ENCODE measurements at regions not wholly inside any gene's neighbourhood (a gene's known extent, or its start where the extent isn't known, plus 50 kb on each side); places are given as distances from the start of the nearest gene placed in this dataset.
"Not testable (repeated sequence)": the region's sequence is repeated elsewhere in the genome, so short reads cannot be mapped to it uniquely, and the experiment has no call there.

DNA sequence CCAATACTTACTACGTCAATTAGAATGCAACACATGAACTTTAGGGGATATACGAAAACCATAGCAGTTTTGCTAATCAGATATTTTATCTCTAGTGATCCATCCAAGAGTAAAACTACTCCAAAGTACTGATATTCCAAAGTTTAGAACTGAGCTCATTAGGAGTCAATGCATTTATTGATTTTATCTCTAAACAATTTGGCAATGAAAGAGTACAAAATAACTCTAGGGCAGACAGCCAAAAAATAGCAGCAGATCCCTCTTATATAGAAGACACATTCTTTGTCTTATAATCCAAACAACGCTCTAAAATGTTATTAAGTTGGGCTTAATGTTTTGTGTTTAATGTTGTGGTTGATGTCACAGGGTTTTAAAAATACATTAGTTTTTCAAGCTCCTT, 923.9 kb upstream of the MAN1A1 start:
- WGBS, 2 donors, result 88 to 93% methylated on average over 3 of the region's 3 CpGs

DNA sequence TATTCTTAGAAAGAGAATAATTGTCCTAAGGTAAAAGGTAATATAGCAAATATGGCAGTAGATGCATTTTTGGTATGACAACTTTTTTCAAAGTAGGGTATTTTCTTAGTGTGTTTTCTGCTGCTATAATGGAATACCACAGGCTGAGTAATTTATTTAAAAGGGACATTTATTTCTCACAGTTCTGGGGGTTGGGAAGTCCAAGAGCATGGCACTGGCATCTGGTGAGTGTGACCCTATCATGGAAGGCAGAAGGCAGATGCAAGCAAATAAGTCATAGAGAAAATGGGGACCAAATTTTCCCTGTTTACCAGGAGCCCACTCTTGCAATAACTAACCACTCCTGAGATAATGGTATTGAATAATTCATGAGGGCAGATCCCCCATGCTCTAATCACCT, 922.5 kb upstream of the MAN1A1 start:
- Histone ChIP-seq H3K27me3 (no peaks in the 10 kb centered on the region), H3K27ac (no peak overlapping the region), H3K4me1 (no peaks in the 10 kb centered on the region), H3K9me3 (no peaks in the 10 kb centered on the region), H3K4me3 (replicated peaks in 1 of 3) (no peak overlapping the region), H3K36me3 (no peaks in the 10 kb centered on the region)
- intact Hi-C loops (cut with DNase I), result no loop called here
- TF ChIP-seq, protein P1, sequence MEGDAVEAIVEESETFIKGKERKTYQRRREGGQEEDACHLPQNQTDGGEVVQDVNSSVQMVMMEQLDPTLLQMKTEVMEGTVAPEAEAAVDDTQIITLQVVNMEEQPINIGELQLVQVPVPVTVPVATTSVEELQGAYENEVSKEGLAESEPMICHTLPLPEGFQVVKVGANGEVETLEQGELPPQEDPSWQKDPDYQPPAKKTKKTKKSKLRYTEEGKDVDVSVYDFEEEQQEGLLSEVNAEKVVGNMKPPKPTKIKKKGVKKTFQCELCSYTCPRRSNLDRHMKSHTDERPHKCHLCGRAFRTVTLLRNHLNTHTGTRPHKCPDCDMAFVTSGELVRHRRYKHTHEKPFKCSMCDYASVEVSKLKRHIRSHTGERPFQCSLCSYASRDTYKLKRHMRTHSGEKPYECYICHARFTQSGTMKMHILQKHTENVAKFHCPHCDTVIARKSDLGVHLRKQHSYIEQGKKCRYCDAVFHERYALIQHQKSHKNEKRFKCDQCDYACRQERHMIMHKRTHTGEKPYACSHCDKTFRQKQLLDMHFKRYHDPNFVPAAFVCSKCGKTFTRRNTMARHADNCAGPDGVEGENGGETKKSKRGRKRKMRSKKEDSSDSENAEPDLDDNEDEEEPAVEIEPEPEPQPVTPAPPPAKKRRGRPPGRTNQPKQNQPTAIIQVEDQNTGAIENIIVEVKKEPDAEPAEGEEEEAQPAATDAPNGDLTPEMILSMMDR (IDR thresholded peaks at IDR 0.05), result no peak
- no peak for TF ChIP-seq POLR2A (IDR thresholded peaks at IDR 0.05)
- DNase-seq, result no peak

More for the DNA sequence above, 923.9 kb upstream of the MAN1A1 start:
- intact Hi-C loops (cut with DNase I), result no loop called here
- TF ChIP-seq, protein P1 (IDR thresholded peaks at IDR 0.05), result no peak
- TF ChIP-seq POLR2A (IDR thresholded peaks at IDR 0.05), result no peak
- Histone ChIP-seq H3K9me3 (no peaks in the 10 kb centered on the region), H3K27me3 (no peaks in the 10 kb centered on the region), H3K27ac (no peak overlapping the region), H3K36me3 (no peaks in the 10 kb centered on the region), H3K4me1 (no peaks in the 10 kb centered on the region), H3K4me3 (replicated peaks in 1 of 3) (no peak overlapping the region)
- no peak for DNase-seq

DNA sequence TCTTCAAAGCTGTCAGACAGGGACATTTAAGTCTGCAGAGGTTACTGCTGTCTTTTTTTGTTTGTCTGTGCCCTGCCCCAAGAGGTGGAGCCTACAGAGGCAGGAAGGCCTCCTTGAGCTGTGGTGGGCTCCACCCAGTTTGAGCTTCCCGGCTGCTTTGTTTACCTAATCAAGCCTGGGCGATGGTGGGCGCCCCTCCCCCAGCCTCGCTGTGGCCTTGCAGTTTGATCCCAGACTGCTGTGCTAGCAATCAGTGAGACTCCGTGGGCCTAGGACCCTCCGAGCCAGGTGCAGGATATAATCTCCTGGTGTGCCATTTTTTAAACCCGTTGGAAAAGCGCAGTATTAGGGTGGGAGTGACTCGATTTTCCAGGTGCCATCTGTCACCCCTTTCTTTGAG, 918.7 kb upstream of the MAN1A1 start:
- H3K36me3 ChIP-seq; DNase-seq; intact Hi-C loops (cut with DNase I); H3K27ac ChIP-seq; H3K4me1 ChIP-seq; H3K27me3 ChIP-seq; H3K9me3 ChIP-seq; H3K4me3 ChIP-seq (replicated peaks in 1 of 3): not testable (repeated sequence)
- 93 to 100% methylated on average over 3 to 7 of the region's 9 CpGs for WGBS, 2 donors

GRCh38 chr6:120262354-120262753, 912.8 kb upstream of the MAN1A1 start:
- no peak for TF ChIP-seq POLR2A (IDR thresholded peaks at IDR 0.05)
- TF ChIP-seq, protein P1 (IDR thresholded peaks at IDR 0.05), result no peak
- Histone ChIP-seq H3K4me1 (no peaks in the 10 kb centered on the region), H3K4me3 (replicated peaks in 1 of 3) (no peak overlapping the region), H3K9me3 (no peaks in the 10 kb centered on the region), H3K27me3 (no peaks in the 10 kb centered on the region), H3K27ac (no peak overlapping the region), H3K36me3 (no peaks in the 10 kb centered on the region)
- no peak for DNase-seq
- WGBS, 2 donors, result 92 to 96% methylated on average over 2 of the region's 2 CpGs
- intact Hi-C loops (cut with DNase I), result no loop called here

GRCh38 chr6:120260636-120261035, 911.1 kb upstream of the MAN1A1 start:
- H3K9me3 ChIP-seq, result no peaks in the 10 kb centered on the region
- no peak for DNase-seq
- no peak overlapping the region for H3K4me3 ChIP-seq (replicated peaks in 1 of 3)
- no peaks in the 10 kb centered on the region for H3K27me3 ChIP-seq
- H3K36me3 ChIP-seq, result no peaks in the 10 kb centered on the region
- no peaks in the 10 kb centered on the region for H3K4me1 ChIP-seq
- 74 to 81% methylated on average over 2 of the region's 2 CpGs for WGBS, 2 donors
- TF ChIP-seq POLR2A (IDR thresholded peaks at IDR 0.05), result no peak
- TF ChIP-seq, protein P1 (IDR thresholded peaks at IDR 0.05), result no peak
- intact Hi-C loops (cut with DNase I), result no loop called here
- H3K27ac ChIP-seq, result no peak overlapping the region

DNA sequence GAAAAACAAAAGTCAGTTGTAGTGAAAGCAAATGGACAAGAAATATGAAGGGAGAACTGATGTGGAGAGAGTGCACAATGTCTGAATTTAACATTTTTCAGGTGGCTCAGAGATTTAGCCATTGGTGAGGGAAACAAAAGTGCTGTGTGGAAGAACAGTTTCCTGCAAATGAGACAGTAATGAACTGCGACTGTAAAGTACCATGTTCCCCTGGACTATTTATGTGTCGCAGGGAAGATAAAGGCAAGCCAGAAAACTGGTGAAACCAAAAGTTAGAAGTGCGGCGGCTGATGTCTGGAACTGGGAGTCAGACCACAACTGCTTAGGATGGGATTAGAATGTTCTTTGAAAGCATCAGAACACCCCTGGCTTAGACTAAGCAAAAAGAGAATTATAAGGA, 905.1 kb upstream of the MAN1A1 start:
- H3K27me3 ChIP-seq, result no peaks in the 10 kb centered on the region
- no peaks in the 10 kb centered on the region for H3K9me3 ChIP-seq
- H3K4me1 ChIP-seq, result no peaks in the 10 kb centered on the region
- no peak overlapping the region for H3K27ac ChIP-seq
- no peaks in the 10 kb centered on the region for H3K36me3 ChIP-seq
- WGBS, 2 donors, result 95 to 97% methylated on average over 4 of the region's 4 CpGs
- DNase-seq, result no peak
- no peak overlapping the region for H3K4me3 ChIP-seq (replicated peaks in 1 of 3)
- TF ChIP-seq, protein P1 (IDR thresholded peaks at IDR 0.05), result no peak
- TF ChIP-seq POLR2A (IDR thresholded peaks at IDR 0.05), result no peak
- intact Hi-C loops (cut with DNase I), result no loop called here
